ENCODE measurements at regions not wholly inside any gene's neighbourhood (a gene's known extent, or its start where the extent isn't known, plus 50 kb on each side); places are given as distances from the start of the nearest gene placed in this dataset.

DNA sequence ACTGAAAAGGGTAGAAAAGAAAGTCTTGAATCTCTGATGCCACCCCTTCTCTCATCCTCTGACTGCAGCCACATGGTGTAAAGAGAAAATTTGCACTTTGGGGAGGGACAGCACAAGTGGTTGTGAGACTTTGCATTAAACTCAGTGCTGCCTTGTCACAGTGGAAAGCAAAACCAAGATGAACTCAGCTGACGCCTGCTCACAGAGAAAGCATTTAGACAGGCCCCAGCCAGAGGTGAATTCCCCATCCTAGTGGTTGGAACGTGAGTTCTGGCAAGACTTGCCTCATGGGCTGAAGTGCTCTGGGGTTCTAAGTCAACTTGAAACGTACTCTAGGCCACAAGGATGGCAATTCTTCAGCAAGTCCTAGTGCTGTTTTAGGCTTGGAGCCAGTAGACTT lies 1101.4 kb downstream of the ADGRL3 start:
- H3K9me3 ChIP-seq (ENCODE audit: control insufficient read depth in 2 of 2, insufficient read depth in 1 of 2, low read length in 1 of 2), result peaks cover 0 to 12% of the 10 kb centered on the region in 2 donors
- no peaks in the 10 kb centered on the region for H3K36me3 ChIP-seq (ENCODE audit: control insufficient read depth in 2 of 2, insufficient read depth in 2 of 2, low read length in 1 of 2)
- H3K4me3 ChIP-seq (ENCODE audit: low read length in 2 of 2), result no peak overlapping the region
- WGBS, result 83% methylated on average over 3 of the region's 3 CpGs
- H3K27me3 ChIP-seq (ENCODE audit: control insufficient read depth in 2 of 2, insufficient read depth in 1 of 2, low read length in 1 of 2), result no peaks in the 10 kb centered on the region
- no peak overlapping the region for H3K27ac ChIP-seq (ENCODE audit: low read depth in 1 of 2, low read length in 1 of 2)
- H3K4me1 ChIP-seq (ENCODE audit: control insufficient read depth in 2 of 2, insufficient read depth in 2 of 2, low read length in 2 of 2), result no peaks in the 10 kb centered on the region
- no peak for DNase-seq (ENCODE audit: low read depth in 6 of 9, low spot score in 9 of 9)

DNA sequence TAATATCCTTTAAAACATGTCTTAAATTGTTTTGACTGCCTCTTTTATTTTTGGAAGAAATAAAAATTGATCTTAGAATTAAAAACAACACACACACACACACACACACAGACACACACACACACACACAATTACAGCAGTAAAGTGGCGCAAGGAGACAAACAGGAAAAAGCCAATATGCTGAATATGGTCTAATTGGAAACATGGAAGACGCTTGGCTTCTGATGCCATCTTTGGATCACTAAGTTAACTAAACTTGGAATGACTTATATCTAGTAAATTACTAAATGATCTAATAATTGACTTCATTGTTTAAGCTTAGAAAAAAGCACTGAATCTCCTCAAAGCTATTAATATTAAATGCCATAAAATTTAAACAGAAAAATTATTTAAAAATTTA lies 1093.4 kb downstream of the ADGRL3 start:
- 94% methylated on average over 2 of the region's 2 CpGs for WGBS
- DNase-seq (ENCODE audit: low read depth in 6 of 9, low spot score in 9 of 9), result no peak
- Histone ChIP-seq H3K36me3 (ENCODE audit: control insufficient read depth in 2 of 2, insufficient read depth in 2 of 2, low read length in 1 of 2) (no peaks in the 10 kb centered on the region), H3K4me3 (ENCODE audit: low read length in 2 of 2) (no peak overlapping the region), H3K4me1 (ENCODE audit: control insufficient read depth in 2 of 2, insufficient read depth in 2 of 2, low read length in 2 of 2) (no peaks in the 10 kb centered on the region), H3K9me3 (ENCODE audit: control insufficient read depth in 2 of 2, insufficient read depth in 1 of 2, low read length in 1 of 2) (peaks cover 0 to 14% of the 10 kb centered on the region in 2 donors), H3K27ac (ENCODE audit: low read depth in 1 of 2, low read length in 1 of 2) (no peak overlapping the region), H3K27me3 (ENCODE audit: control insufficient read depth in 2 of 2, insufficient read depth in 1 of 2, low read length in 1 of 2) (no peaks in the 10 kb centered on the region)

DNA sequence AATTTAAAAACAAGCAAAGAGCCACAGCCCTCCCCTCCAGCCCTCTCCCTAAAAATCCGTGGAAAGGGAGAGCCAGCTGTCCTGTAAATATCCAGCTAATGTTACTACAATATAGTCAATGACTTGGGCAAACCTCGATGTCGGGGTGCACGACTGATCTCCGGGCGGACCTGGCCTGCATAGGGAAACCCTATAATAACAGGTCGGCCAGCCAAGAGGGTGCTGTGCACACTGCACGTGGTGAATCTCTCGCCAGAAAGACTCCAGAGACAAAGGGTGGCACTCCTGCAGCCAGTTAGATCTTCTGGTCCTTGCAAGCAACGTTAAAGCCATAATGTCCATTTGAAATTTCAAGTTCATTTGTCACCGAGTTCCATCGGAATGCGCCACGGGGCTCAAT lies 1092.8 kb downstream of the ADGRL3 start:
- H3K27ac ChIP-seq (ENCODE audit: low read depth in 1 of 2, low read length in 1 of 2), result no peak overlapping the region
- peaks cover 0 to 14% of the 10 kb centered on the region in 2 donors for H3K9me3 ChIP-seq (ENCODE audit: control insufficient read depth in 2 of 2, insufficient read depth in 1 of 2, low read length in 1 of 2)
- 95% methylated on average over 14 of the region's 14 CpGs for WGBS
- H3K27me3 ChIP-seq (ENCODE audit: control insufficient read depth in 2 of 2, insufficient read depth in 1 of 2, low read length in 1 of 2), result no peaks in the 10 kb centered on the region
- H3K4me3 ChIP-seq (ENCODE audit: low read length in 2 of 2), result no peak overlapping the region
- H3K36me3 ChIP-seq (ENCODE audit: control insufficient read depth in 2 of 2, insufficient read depth in 2 of 2, low read length in 1 of 2), result no peaks in the 10 kb centered on the region
- H3K4me1 ChIP-seq (ENCODE audit: control insufficient read depth in 2 of 2, insufficient read depth in 2 of 2, low read length in 2 of 2), result no peaks in the 10 kb centered on the region
- DNase-seq (ENCODE audit: low read depth in 6 of 9, low spot score in 9 of 9), result no peak

DNA sequence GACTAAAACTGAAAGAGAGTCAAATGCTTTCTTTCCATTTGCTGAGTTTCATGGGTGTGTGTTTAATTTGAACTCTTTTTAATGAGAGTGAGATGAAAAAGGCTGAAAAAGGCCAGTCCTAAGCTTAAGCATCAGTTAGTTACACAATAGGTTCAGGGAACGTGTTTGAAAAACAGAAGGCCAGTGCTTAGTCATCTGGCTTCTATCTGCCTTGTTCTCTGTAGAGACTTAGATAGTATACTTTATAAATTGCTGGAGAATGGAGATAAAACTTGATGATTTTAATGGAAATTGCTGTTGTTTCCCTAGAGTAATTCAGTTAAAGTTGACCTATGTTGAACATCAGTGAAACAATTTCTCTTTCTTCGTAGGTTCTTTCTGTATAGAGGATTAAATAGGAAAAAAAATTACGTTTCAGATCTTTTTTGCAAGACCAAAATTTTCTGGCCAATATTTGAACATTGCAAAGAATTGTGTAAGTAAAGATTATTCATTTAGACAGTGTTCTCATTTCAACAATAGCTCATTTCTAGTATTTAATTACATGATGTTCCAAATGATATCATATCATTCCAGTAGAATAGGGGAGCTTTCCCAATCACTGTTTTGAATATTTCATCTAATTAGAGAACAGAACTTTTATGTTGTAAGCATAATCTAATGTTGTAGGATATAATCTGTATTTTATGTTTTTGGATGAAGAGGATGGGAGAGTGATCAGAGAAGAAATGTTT lies 1088.8 kb downstream of the ADGRL3 start:
- WGBS, result 87% methylated on average over 3 of the region's 3 CpGs
- DNase-seq (ENCODE audit: low read depth in 6 of 9, low spot score in 9 of 9), result no peak

DNA sequence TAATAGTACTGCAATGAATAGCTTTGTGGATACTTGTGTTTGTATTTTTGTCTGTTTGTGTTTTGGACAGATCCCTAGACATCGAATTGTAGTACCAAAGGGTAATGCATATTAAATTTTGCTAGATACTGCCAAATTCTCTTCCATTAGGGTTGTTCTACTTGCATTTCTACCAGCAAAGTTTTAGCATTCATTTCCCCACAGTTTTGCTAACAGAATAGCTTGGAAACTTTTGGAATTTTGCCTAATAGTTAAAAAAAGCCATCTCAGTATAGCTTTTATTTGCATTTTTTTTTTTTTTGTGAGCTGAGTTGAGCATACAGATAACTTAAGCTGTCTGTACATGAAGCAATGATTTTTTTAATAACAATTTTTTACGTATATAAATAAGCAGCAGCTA lies 1084.9 kb downstream of the ADGRL3 start:
- Histone ChIP-seq H3K4me3 (ENCODE audit: low read length in 2 of 2) (no peak overlapping the region), H3K9me3 (ENCODE audit: control insufficient read depth in 2 of 2, insufficient read depth in 1 of 2, low read length in 1 of 2) (no peaks in the 10 kb centered on the region), H3K27me3 (ENCODE audit: control insufficient read depth in 2 of 2, insufficient read depth in 1 of 2, low read length in 1 of 2) (no peaks in the 10 kb centered on the region), H3K4me1 (ENCODE audit: control insufficient read depth in 2 of 2, insufficient read depth in 2 of 2, low read length in 2 of 2) (no peaks in the 10 kb centered on the region), H3K36me3 (ENCODE audit: control insufficient read depth in 2 of 2, insufficient read depth in 2 of 2, low read length in 1 of 2) (no peaks in the 10 kb centered on the region), H3K27ac (ENCODE audit: low read depth in 1 of 2, low read length in 1 of 2) (no peak overlapping the region)
- WGBS, result 90% methylated on average over 2 of the region's 2 CpGs
- DNase-seq (ENCODE audit: low read depth in 6 of 9, low spot score in 9 of 9), result no peak

More for the DNA sequence above, 1088.8 kb downstream of the ADGRL3 start:
- H3K27me3 ChIP-seq (ENCODE audit: control insufficient read depth in 2 of 2, insufficient read depth in 1 of 2, low read length in 1 of 2), result no peaks in the 10 kb centered on the region
- H3K4me3 ChIP-seq (ENCODE audit: low read length in 2 of 2), result no peak overlapping the region
- H3K9me3 ChIP-seq (ENCODE audit: control insufficient read depth in 2 of 2, insufficient read depth in 1 of 2, low read length in 1 of 2), result peaks cover 0 to 11% of the 10 kb centered on the region in 2 donors
- no peaks in the 10 kb centered on the region for H3K36me3 ChIP-seq (ENCODE audit: control insufficient read depth in 2 of 2, insufficient read depth in 2 of 2, low read length in 1 of 2)
- H3K27ac ChIP-seq (ENCODE audit: low read depth in 1 of 2, low read length in 1 of 2), result no peak overlapping the region
- no peaks in the 10 kb centered on the region for H3K4me1 ChIP-seq (ENCODE audit: control insufficient read depth in 2 of 2, insufficient read depth in 2 of 2, low read length in 2 of 2)

DNA sequence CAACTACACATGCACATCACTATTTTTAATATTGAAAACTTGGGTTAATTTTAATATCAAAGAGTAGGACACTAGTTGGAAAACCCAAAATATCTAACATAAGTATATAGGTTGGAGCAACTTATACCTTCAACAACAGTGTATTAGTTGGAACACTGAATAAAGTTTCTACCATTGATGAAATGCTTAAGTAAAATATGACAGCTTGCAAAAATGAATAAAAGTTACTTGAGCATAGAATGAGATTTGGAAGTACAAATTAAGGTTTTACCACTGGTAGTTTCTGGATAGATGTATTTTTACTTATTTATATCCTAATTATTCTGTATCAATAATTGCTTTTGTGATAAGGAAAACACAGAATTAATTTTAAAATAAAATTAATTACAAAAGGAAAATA lies 1079.6 kb downstream of the ADGRL3 start:
- Histone ChIP-seq H3K27ac (ENCODE audit: low read depth in 1 of 2, low read length in 1 of 2) (no peak overlapping the region), H3K9me3 (ENCODE audit: control insufficient read depth in 2 of 2, insufficient read depth in 1 of 2, low read length in 1 of 2) (no peaks in the 10 kb centered on the region), H3K27me3 (ENCODE audit: control insufficient read depth in 2 of 2, insufficient read depth in 1 of 2, low read length in 1 of 2) (no peaks in the 10 kb centered on the region), H3K36me3 (ENCODE audit: control insufficient read depth in 2 of 2, insufficient read depth in 2 of 2, low read length in 1 of 2) (no peaks in the 10 kb centered on the region), H3K4me3 (ENCODE audit: low read length in 2 of 2) (no peak overlapping the region), H3K4me1 (ENCODE audit: control insufficient read depth in 2 of 2, insufficient read depth in 2 of 2, low read length in 2 of 2) (no peaks in the 10 kb centered on the region)
- DNase-seq (ENCODE audit: low read depth in 6 of 9, low spot score in 9 of 9), result no peak

DNA sequence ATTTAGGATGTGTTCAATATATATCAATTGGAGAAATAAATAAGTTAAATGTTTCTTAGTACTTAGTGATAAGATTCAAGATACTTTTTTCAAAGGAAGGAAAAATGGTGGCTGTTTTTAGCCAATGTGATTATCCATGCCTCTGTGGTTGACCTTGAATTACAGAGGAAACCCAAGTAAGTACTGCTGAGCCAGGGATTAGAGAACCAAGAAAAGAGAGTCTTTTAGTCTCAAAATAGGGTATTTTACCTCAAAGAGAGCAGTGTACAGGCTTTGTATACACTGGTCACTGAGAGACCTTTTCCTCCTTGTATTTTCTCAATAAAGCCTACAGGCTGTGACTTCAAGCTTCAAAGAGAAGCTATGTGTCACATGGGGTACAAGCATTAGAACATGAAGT lies 1075.3 kb downstream of the ADGRL3 start:
- Histone ChIP-seq H3K27ac (ENCODE audit: low read depth in 1 of 2, low read length in 1 of 2) (no peak overlapping the region), H3K27me3 (ENCODE audit: control insufficient read depth in 2 of 2, insufficient read depth in 1 of 2, low read length in 1 of 2) (no peaks in the 10 kb centered on the region), H3K4me1 (ENCODE audit: control insufficient read depth in 2 of 2, insufficient read depth in 2 of 2, low read length in 2 of 2) (no peaks in the 10 kb centered on the region), H3K36me3 (ENCODE audit: control insufficient read depth in 2 of 2, insufficient read depth in 2 of 2, low read length in 1 of 2) (no peaks in the 10 kb centered on the region), H3K4me3 (ENCODE audit: low read length in 2 of 2) (no peak overlapping the region), H3K9me3 (ENCODE audit: control insufficient read depth in 2 of 2, insufficient read depth in 1 of 2, low read length in 1 of 2) (no peaks in the 10 kb centered on the region)
- no peak for DNase-seq (ENCODE audit: low read depth in 6 of 9, low spot score in 9 of 9)

DNA sequence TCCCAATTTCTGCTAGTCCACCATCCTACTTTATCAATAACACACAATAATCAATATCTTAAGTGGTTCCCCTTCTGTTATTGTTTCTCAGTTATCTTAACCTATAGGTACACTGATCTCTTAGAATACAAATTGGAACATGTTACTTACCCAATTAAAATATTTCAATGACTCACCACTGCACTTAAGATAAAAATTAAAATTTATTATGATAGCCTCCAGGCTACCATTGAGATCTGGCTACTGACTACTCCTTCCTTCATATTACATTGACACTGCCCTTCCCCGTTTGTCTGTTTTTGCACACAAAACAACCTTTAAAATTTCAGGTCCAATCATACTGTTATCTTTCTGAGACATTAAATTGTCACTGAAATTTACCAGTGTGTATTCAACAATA lies 1074.7 kb downstream of the ADGRL3 start:
- Histone ChIP-seq H3K27me3 (ENCODE audit: control insufficient read depth in 2 of 2, insufficient read depth in 1 of 2, low read length in 1 of 2) (no peaks in the 10 kb centered on the region), H3K27ac (ENCODE audit: low read depth in 1 of 2, low read length in 1 of 2) (no peak overlapping the region), H3K36me3 (ENCODE audit: control insufficient read depth in 2 of 2, insufficient read depth in 2 of 2, low read length in 1 of 2) (no peaks in the 10 kb centered on the region), H3K4me1 (ENCODE audit: control insufficient read depth in 2 of 2, insufficient read depth in 2 of 2, low read length in 2 of 2) (no peaks in the 10 kb centered on the region), H3K4me3 (ENCODE audit: low read length in 2 of 2) (no peak overlapping the region), H3K9me3 (ENCODE audit: control insufficient read depth in 2 of 2, insufficient read depth in 1 of 2, low read length in 1 of 2) (no peaks in the 10 kb centered on the region)
- DNase-seq (ENCODE audit: low read depth in 6 of 9, low spot score in 9 of 9), result no peak
- WGBS, result 92% methylated on average over 1 of the region's 1 CpG

DNA sequence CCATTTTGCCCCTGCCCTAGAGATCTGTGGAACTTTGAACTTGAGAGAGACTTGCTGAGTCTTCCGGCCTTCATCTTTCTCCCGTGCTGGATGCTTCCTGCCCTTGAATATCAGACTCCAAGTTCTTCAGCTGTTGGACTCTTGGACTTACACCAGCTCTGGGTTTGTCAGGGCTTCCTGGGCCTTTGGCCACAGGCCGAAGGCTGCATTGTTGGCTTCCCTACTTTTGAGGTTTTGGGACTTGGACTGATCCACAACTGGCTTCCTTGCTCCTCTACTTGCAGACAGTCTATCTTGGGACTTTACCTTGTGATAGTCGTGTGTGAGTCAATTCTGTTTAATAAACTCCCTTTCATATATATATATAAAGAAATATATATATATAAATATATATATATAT lies 1071.0 kb downstream of the ADGRL3 start:
- DNase-seq (ENCODE audit: low read depth in 6 of 9, low spot score in 9 of 9), result no peak
- Histone ChIP-seq H3K36me3 (ENCODE audit: control insufficient read depth in 2 of 2, insufficient read depth in 2 of 2, low read length in 1 of 2) (no peaks in the 10 kb centered on the region), H3K4me1 (ENCODE audit: control insufficient read depth in 2 of 2, insufficient read depth in 2 of 2, low read length in 2 of 2) (no peaks in the 10 kb centered on the region), H3K4me3 (ENCODE audit: low read length in 2 of 2) (no peak overlapping the region), H3K9me3 (ENCODE audit: control insufficient read depth in 2 of 2, insufficient read depth in 1 of 2, low read length in 1 of 2) (no peaks in the 10 kb centered on the region), H3K27me3 (ENCODE audit: control insufficient read depth in 2 of 2, insufficient read depth in 1 of 2, low read length in 1 of 2) (no peaks in the 10 kb centered on the region), H3K27ac (ENCODE audit: low read depth in 1 of 2, low read length in 1 of 2) (no peak overlapping the region)
- 95% methylated on average over 4 of the region's 4 CpGs for WGBS

Measured in thymus (tissue), 11 donors.